Fibroblast of lung (primary cell): ENCODE measurements at regions not wholly inside any gene's neighbourhood (a gene's known extent, or its start where the extent isn't known, plus 50 kb on each side); places are given as distances from the start of the nearest gene placed in this dataset.

Experiments
- CTCF ChIP-seq, 2 donors: IDR thresholded peaks in 1 of 2; conservative IDR thresholded peaks in 1 of 2; 1 replicate in 1 of 2; 2 replicates in 1 of 2; pipeline ENCODE4 v1.5.1; 2011 to 2012; ENCODE audit warnings: low read length in 2 of 2, control low read depth in 1 of 2, inconsistent platforms in 1 of 2, low read depth in 1 of 2, mild to moderate bottlenecking in 1 of 2
- EZH2 ChIP-seq: IDR thresholded peaks from 2 replicates; pipeline ENCODE4 v1.5.1; 2012; ENCODE audit warnings: low read length, control low read depth, mild to moderate bottlenecking; ENCODE audit errors: missing control alignments

GRCh38 chr10:130805635-130806030, 505.9 kb downstream of the TCERG1L start:
- TF ChIP-seq CTCF (conservative IDR thresholded peaks at IDR 0.05 in 1 of 2, IDR thresholded peaks at IDR 0.05 in 1 of 2; ENCODE audit: low read depth in 1 of 2, low read length in 2 of 2) = no peak
- TF ChIP-seq EZH2 = no peak
